SJSA1 (cell line): ENCODE measurements at regions not wholly inside any gene's neighbourhood (a gene's known extent, or its start where the extent isn't known, plus 50 kb on each side); places are given as distances from the start of the nearest gene placed in this dataset.
A peak's percentile ranks its signal among the peaks of the same experiment; 100 is the strongest.
"Not testable (repeated sequence)": the region's sequence is repeated elsewhere in the genome, so short reads cannot be mapped to it uniquely, and the experiment has no call there.

Experiments used
- DNase-seq, 2 experiments: peaks; one replicate each; pipeline ENCODE4 v3.0.0-alpha.2; 2015 to 2020; ENCODE audit warnings: low spot score in 2 of 2, low read depth in 1 of 2
- H3K27ac ChIP-seq: fragments of 250-450 bp; sonication (Bioruptor Pico); 2 replicates; pipeline ENCODE4 v1.5.1; 2020; ENCODE audit warnings: mild to moderate bottlenecking, moderate library complexity
- H3K27me3 ChIP-seq: fragments of 250-450 bp; sonication (Bioruptor Pico); replicated peaks from 2 replicates; pipeline ENCODE4 v1.5.1; 2020; ENCODE audit warnings: mild to moderate bottlenecking, moderate library complexity
- H3K36me3 ChIP-seq: fragments of 250-450 bp; sonication (Bioruptor Pico); 2 replicates; pipeline ENCODE4 v1.5.1; 2020; ENCODE audit warnings: mild to moderate bottlenecking
- H3K4me1 ChIP-seq: fragments of 250-450 bp; sonication (Bioruptor Pico); replicated peaks from 2 replicates; pipeline ENCODE4 v1.6.1; 2021; ENCODE audit warnings: mild to moderate bottlenecking
- H3K4me3 ChIP-seq: fragments of 250-450 bp; sonication (Bioruptor Pico); 2 replicates; pipeline ENCODE4 v1.5.1; 2020; ENCODE audit warnings: mild to moderate bottlenecking
- H3K9me3 ChIP-seq: fragments of 250-450 bp; sonication (Bioruptor Pico); replicated peaks from 2 replicates; pipeline ENCODE4 v1.5.1; 2020; ENCODE audit warnings: mild to moderate bottlenecking

DNA sequence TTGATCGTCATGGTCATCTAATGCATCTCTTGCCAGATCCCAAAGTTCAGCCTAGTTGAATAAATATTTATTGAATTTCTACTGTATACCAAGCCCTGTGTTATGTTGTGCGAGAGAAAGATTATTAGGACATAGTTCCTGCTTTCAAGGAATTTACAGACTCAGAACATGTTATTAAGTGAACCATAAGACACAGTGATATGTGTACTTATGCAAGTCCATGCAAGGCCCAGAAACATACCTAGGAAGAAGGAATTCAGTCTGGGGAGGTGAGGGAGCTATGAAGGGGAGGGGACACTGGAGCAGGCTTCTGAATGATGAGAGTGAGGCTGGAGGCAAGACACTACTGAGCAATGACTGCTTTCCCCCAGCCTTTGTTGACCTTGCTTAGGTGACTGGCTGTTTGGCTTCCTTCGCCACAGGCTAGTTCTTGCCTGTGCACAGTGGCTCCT lies 81.4 kb downstream of the ACAA2 start:
- H3K27me3 ChIP-seq: no peaks in the 10 kb centered on the region
- DNase-seq: no peak
- no peak overlapping the region for H3K27ac ChIP-seq
- no peaks in the 10 kb centered on the region for H3K9me3 ChIP-seq
- no peak overlapping the region for H3K4me3 ChIP-seq
- H3K4me1 ChIP-seq: peaks cover 22% of the 10 kb centered on the region
- no peaks in the 10 kb centered on the region for H3K36me3 ChIP-seq

- H3K27me3 ChIP-seq: no peaks in the 10 kb centered on the region
- DNase-seq: no peak
- H3K36me3 ChIP-seq: no peaks in the 10 kb centered on the region
- no peak overlapping the region for H3K27ac ChIP-seq
- no peak overlapping the region for H3K4me3 ChIP-seq
- H3K9me3 ChIP-seq: no peaks in the 10 kb centered on the region
- H3K4me1 ChIP-seq: peaks cover 27% of the 10 kb centered on the region
Measured at GRCh38 chr18:49731421-49731841, 81.9 kb downstream of the ACAA2 start.

- Histone ChIP-seq H3K4me3 (no peak overlapping the region), H3K27ac (no peak overlapping the region), H3K36me3 (no peaks in the 10 kb centered on the region), H3K9me3 (no peaks in the 10 kb centered on the region), H3K27me3 (no peaks in the 10 kb centered on the region), H3K4me1 (peaks cover 30% of the 10 kb centered on the region)
- no peak for DNase-seq
Measured at GRCh38 chr18:49730951-49731391, 82.4 kb downstream of the ACAA2 start.

GRCh38 chr18:49728542-49728941 lies 84.8 kb downstream of the ACAA2 start:
- DNase-seq: peak in 1 of 2 experiments; percentile 33
- H3K27ac ChIP-seq: no peak overlapping the region
- no peaks in the 10 kb centered on the region for H3K27me3 ChIP-seq
- H3K4me3 ChIP-seq: no peak overlapping the region
- no peaks in the 10 kb centered on the region for H3K9me3 ChIP-seq
- no peaks in the 10 kb centered on the region for H3K36me3 ChIP-seq
- peaks cover 53% of the 10 kb centered on the region for H3K4me1 ChIP-seq

DNA sequence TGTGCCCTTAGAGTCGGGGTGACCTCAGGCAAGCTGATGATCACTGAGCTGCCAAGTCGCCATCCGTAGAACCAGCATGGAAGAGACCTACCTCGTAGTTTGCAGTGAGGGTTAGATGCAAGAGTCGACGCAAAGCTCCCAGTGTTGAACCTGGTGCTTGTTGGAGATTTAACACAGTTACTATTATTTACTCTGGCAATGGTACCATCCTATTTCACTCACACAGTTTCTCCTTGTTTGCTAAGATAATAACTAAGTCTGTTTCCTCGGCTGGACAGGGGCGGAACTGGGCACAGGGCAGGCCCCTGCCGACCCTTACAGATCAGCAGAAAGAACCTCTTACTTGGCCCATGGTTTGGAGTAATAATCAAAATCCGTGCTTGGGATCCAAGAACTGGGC lies 85.5 kb downstream of the ACAA2 start:
- no peaks in the 10 kb centered on the region for H3K9me3 ChIP-seq
- H3K27ac ChIP-seq: peak overlapping the region; percentile 97; the same call in 1 of the 2 replicates
- H3K36me3 ChIP-seq: no peaks in the 10 kb centered on the region
- no peaks in the 10 kb centered on the region for H3K27me3 ChIP-seq
- no peak for DNase-seq
- no peak overlapping the region for H3K4me3 ChIP-seq
- H3K4me1 ChIP-seq: peaks cover 60% of the 10 kb centered on the region

GRCh38 chr18:49726675-49726963 lies 86.7 kb downstream of the ACAA2 start:
- H3K27ac ChIP-seq: peak overlapping the region; percentile 97
- no peak overlapping the region for H3K4me3 ChIP-seq
- H3K4me1 ChIP-seq: peaks cover 64% of the 10 kb centered on the region
- no peaks in the 10 kb centered on the region for H3K9me3 ChIP-seq
- no peak for DNase-seq
- no peaks in the 10 kb centered on the region for H3K27me3 ChIP-seq
- no peaks in the 10 kb centered on the region for H3K36me3 ChIP-seq

DNA sequence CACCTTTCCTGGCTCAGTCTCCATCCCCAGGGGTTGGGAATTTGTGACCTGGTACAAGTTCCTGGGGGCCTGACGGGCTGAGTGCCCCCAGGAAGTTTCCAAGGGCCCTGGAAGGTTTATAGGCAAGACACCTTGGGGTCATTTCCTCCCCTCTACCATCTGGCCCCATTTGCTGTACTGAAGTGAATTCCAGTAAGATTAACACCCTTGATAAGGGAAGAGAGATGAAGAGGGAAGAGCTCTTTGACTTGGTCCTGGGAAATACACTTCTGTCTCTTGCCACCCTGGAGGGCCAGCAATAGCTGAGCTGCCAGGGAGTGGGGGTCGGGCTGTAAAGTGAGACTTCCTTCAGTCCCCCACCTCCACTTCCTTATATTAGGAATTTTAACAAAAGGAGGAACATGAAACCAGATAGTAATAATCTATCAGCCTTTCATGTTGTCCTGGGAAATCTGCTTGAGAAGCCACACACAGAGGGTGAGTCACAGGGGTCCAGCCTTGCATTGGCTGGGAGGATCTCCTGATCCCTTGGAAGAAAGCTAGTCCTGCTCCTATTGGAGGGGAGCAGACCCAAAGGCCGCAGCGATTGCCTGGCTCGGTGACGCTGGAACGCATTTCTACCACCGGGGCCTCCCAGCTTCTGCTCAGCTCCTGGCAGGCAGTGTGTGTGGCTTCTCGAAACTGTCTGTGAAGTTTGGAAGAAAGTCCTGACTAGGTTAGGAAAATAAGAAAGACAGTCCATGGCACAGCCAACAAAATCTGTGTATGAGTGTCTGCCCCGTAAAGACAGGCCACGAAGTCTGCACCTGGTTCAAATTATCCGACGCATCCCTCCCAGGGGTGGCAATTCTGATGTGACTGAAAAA lies 87.3 kb downstream of the ACAA2 start:
- peak; percentile 97 to 98 for DNase-seq
- Histone ChIP-seq H3K27ac (peak overlapping the region; percentile 97), H3K9me3 (no peaks in the 10 kb centered on the region), H3K36me3 (no peaks in the 10 kb centered on the region), H3K27me3 (no peaks in the 10 kb centered on the region), H3K4me3 (no peak overlapping the region), H3K4me1 (peaks cover 64% of the 10 kb centered on the region)

GRCh38 chr18:49723648-49724180 lies 89.6 kb downstream of the ACAA2 start:
- peak; percentile 60 to 90 for DNase-seq

DNA sequence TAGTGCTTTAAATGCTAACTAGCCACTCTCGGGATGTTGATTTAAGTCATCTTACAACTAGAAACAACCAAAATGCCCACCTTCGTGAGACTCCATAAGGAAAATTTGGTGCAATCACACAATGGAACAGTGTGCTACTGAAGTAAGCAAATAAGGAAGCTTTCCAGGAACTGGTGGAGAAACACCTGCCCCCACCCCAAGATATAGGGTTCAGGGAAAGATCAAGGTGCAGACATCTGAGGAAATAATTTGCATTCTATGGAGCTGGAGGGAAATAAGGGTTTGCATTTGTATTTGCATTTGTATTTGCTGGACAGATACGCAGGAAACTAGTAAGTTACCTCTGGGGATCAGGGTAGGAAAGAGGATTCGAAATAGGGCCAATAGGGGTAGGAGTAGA lies 90.9 kb downstream of the ACAA2 start:
- no peak overlapping the region for H3K4me3 ChIP-seq
- DNase-seq: no peak
- peaks cover 48% of the 10 kb centered on the region for H3K4me1 ChIP-seq
- no peaks in the 10 kb centered on the region for H3K27me3 ChIP-seq
- H3K27ac ChIP-seq: no peak overlapping the region
- no peaks in the 10 kb centered on the region for H3K9me3 ChIP-seq
- no peaks in the 10 kb centered on the region for H3K36me3 ChIP-seq

More at GRCh38 chr18:49723648-49724180, 89.6 kb downstream of the ACAA2 start:
- Histone ChIP-seq H3K27ac (peak overlapping the region; percentile 97), H3K36me3 (no peaks in the 10 kb centered on the region), H3K4me3 (no peak overlapping the region), H3K9me3 (no peaks in the 10 kb centered on the region), H3K27me3 (no peaks in the 10 kb centered on the region), H3K4me1 (peaks cover 52% of the 10 kb centered on the region)

GRCh38 chr18:49721981-49722380 lies 91.4 kb downstream of the ACAA2 start:
- Histone ChIP-seq H3K9me3 (no peaks in the 10 kb centered on the region), H3K36me3 (no peaks in the 10 kb centered on the region), H3K27ac (no peak overlapping the region), H3K4me1 (peaks cover 43% of the 10 kb centered on the region), H3K27me3 (no peaks in the 10 kb centered on the region), H3K4me3 (no peak overlapping the region)
- no peak for DNase-seq

DNA sequence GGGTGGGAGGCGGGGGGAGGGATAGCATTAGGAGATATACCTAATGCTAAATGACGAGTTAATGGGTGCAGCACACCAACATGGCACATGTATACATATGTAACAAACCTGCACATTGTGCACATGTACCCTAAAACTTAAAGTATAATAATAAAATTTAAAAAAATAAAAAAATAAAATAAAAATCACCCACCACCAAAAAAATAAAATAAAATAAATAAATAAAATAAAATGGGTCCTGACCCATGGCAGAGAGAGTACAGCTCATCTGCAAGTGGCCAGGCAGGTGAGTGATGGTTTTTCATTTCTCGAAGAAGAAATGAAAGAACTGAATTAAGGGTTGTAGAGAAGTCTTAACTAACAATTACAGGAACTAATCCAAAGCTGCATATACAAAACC lies 92.4 kb downstream of the ACAA2 start:
- not testable (repeated sequence) for H3K4me3 ChIP-seq, H3K36me3 ChIP-seq, H3K27me3 ChIP-seq, H3K27ac ChIP-seq, H3K9me3 ChIP-seq, DNase-seq
- peaks cover 33% of the 10 kb centered on the region for H3K4me1 ChIP-seq

- no peak for DNase-seq
- peaks cover 1% of the 10 kb centered on the region for H3K4me1 ChIP-seq
- H3K9me3 ChIP-seq: no peaks in the 10 kb centered on the region
- no peak overlapping the region for H3K27ac ChIP-seq
- H3K36me3 ChIP-seq: no peaks in the 10 kb centered on the region
- no peak overlapping the region for H3K4me3 ChIP-seq
- no peaks in the 10 kb centered on the region for H3K27me3 ChIP-seq
Measured at GRCh38 chr18:49717617-49718016, 95.7 kb downstream of the ACAA2 start.

GRCh38 chr18:49716035-49716434 lies 97.3 kb downstream of the ACAA2 start:
- Histone ChIP-seq H3K4me1 (no peaks in the 10 kb centered on the region), H3K27me3 (no peaks in the 10 kb centered on the region), H3K27ac (no peak overlapping the region), H3K9me3 (no peaks in the 10 kb centered on the region), H3K36me3 (no peaks in the 10 kb centered on the region), H3K4me3 (no peak overlapping the region)
- DNase-seq: no peak

- Histone ChIP-seq H3K9me3 (no peaks in the 10 kb centered on the region), H3K27ac (no peak overlapping the region), H3K36me3 (no peaks in the 10 kb centered on the region), H3K27me3 (no peaks in the 10 kb centered on the region), H3K4me1 (no peaks in the 10 kb centered on the region), H3K4me3 (no peak overlapping the region)
- no peak for DNase-seq
Measured at GRCh38 chr18:49709347-49709690, 104.0 kb downstream of the ACAA2 start.
